SK-N-SH treated with all-trans-retinoic acid at 6 μM for 48 hours (cell line): ENCODE measurements at regions not wholly inside any gene's neighbourhood (a gene's known extent, or its start where the extent isn't known, plus 50 kb on each side); places are given as distances from the start of the nearest gene placed in this dataset.
"Not testable (repeated sequence)": the region's sequence is repeated elsewhere in the genome, so short reads cannot be mapped to it uniquely, and the experiment has no call there.

Source experiments
- ATAC-seq: fragments of 200-7000 bp; cut with Tn5 transposase; 3 replicates; pipeline ENCODE4 v1.9.1; 2020; ENCODE audit warnings: mild to moderate bottlenecking, moderate library complexity
- ARNTL ChIP-seq: fragments of 450-650 bp; formaldehyde crosslinking; IDR thresholded peaks from 2 replicates; pipeline ENCODE4 v1.5.0; 2020; ENCODE audit warnings: low read depth, mild to moderate bottlenecking, moderate library complexity, borderline replicate concordance
- BACH2 ChIP-seq: fragments of 250-450 bp; sonication (Bioruptor Pico); IDR thresholded peaks from 2 replicates; pipeline ENCODE4 v1.9.0; 2021; ENCODE audit warnings: mild to moderate bottlenecking, borderline replicate concordance
- ESRRG ChIP-seq: fragments of 250-450 bp; sonication (Bioruptor Pico); IDR thresholded peaks from 2 replicates; pipeline ENCODE4 v1.6.1; 2021; ENCODE audit warnings: mild to moderate bottlenecking
- GLIS3 ChIP-seq: fragments of 250-450 bp; sonication (Bioruptor Pico); IDR thresholded peaks from 2 replicates; pipeline ENCODE4 v1.5.0; 2020; ENCODE audit warnings: mild to moderate bottlenecking, moderate library complexity
- ISL1 ChIP-seq: fragments of 250-450 bp; sonication (Bioruptor Pico); IDR thresholded peaks from 2 replicates; pipeline ENCODE4 v2.1.2; 2022; ENCODE audit warnings: mild to moderate bottlenecking, moderate library complexity
- OSR1 ChIP-seq: fragments of 250-450 bp; sonication (Bioruptor Pico); IDR thresholded peaks from 2 replicates; pipeline ENCODE4 v1.8.0; 2022; ENCODE audit warnings: moderate library complexity, mild to moderate bottlenecking, inconsistent platforms
- PPARA ChIP-seq: fragments of 250-450 bp; sonication (Bioruptor Pico); IDR thresholded peaks from 2 replicates; pipeline ENCODE4 v1.5.0; 2020; ENCODE audit warnings: mild to moderate bottlenecking, borderline replicate concordance
- RARB ChIP-seq: fragments of 250-450 bp; sonication (Bioruptor Pico); IDR thresholded peaks from 2 replicates; pipeline ENCODE4 v1.8.0; 2021; ENCODE audit warnings: mild to moderate bottlenecking, moderate library complexity
- SNAI2 ChIP-seq: fragments of 250-450 bp; sonication (Bioruptor Pico); IDR thresholded peaks from 2 replicates; pipeline ENCODE4 v1.5.0; 2020; ENCODE audit warnings: mild to moderate bottlenecking, moderate library complexity
- TOX ChIP-seq: fragments of 250-450 bp; sonication (Bioruptor Pico); IDR thresholded peaks from 2 replicates; pipeline ENCODE4 v1.8.0; 2021; ENCODE audit warnings: mild to moderate bottlenecking, moderate library complexity, borderline replicate concordance
- ZC3H10 ChIP-seq: fragments of 250-450 bp; sonication (Bioruptor Pico); IDR thresholded peaks from 2 replicates; pipeline ENCODE4 v1.5.1; 2021; ENCODE audit warnings: mild to moderate bottlenecking, moderate library complexity
- ZFP3 ChIP-seq: fragments of 250-450 bp; sonication (Bioruptor Pico); IDR thresholded peaks from 2 replicates; pipeline ENCODE4 v1.5.0; 2020; ENCODE audit warnings: mild to moderate bottlenecking, moderate library complexity
- ZFP30 ChIP-seq: fragments of 450-650 bp; formaldehyde crosslinking; IDR thresholded peaks from 2 replicates; pipeline ENCODE4 v1.5.0; 2022; ENCODE audit warnings: mild to moderate bottlenecking, moderate library complexity
- ZNF565 ChIP-seq: fragments of 450-650 bp; formaldehyde crosslinking; conservative IDR thresholded peaks from 2 replicates; pipeline ENCODE4 v1.5.0; 2020; ENCODE audit warnings: low read depth, mild to moderate bottlenecking, moderate library complexity
- ZNF70 ChIP-seq: fragments of 450-650 bp; formaldehyde crosslinking; IDR thresholded peaks from 2 replicates; pipeline ENCODE4 v1.5.0; 2020; ENCODE audit warnings: mild to moderate bottlenecking, moderate library complexity
- ZNF8 ChIP-seq: fragments of 450-650 bp; formaldehyde crosslinking; IDR thresholded peaks from 2 replicates; pipeline ENCODE4 v1.5.0; 2020; ENCODE audit warnings: mild to moderate bottlenecking, moderate library complexity
- TF ChIP-seq, protein P1 (sequence below): fragments of 250-450 bp; sonication (Bioruptor Pico); IDR thresholded peaks from 2 replicates; pipeline ENCODE4 v1.5.1; 2020; ENCODE audit warnings: low read depth, mild to moderate bottlenecking, moderate library complexity
- TF ChIP-seq, protein P2 (sequence below): fragments of 250-450 bp; sonication (Bioruptor Pico); IDR thresholded peaks from 2 replicates; pipeline ENCODE4 v1.5.1; 2021; ENCODE audit warnings: mild to moderate bottlenecking, moderate library complexity
- TF ChIP-seq, protein P3 (sequence below): fragments of 250-450 bp; sonication (Bioruptor Pico); IDR thresholded peaks from 2 replicates; pipeline ENCODE4 v1.8.0; 2021; ENCODE audit warnings: low read depth, mild to moderate bottlenecking, moderate library complexity, borderline replicate concordance

DNA sequence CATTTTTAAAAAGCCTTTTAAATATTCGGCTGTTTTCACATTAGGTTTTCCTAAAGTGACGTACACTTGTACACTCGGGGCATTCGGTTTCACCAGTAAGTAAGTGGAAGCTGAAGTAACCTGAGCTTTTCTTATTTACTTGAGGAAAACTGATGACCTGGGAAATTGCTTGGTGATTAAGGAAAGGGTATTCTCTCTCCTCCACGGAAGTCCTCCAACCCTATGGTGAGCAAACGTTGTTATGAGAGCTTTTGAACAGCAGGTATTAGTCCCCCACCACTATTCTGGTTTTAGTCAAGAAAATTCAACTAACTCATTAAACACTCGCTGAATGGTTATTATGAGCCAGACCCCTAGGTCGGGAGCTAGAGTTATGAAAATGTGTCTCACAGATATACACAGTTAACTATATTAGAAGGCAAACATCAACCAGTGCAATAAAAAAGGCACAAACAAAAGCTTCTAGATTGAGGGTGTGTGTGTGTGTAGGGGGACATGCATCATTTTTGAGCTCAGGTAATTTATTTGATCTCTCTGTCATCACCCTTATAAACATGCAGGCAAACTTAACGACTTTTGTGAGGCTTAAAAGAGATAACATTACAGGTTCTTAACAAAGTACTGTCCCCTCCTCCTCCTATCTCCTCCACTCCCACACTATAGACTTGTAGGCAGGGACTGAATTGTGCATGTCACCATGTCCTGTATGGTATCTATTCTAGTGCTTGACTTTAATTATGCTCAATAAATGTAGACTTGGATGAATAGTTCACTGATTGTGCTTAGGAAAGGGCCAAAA is 143.3 kb upstream of the MB21D2 start:
- no peak for TF ChIP-seq ZFP30
- no peak for TF ChIP-seq BACH2 (CRISPR knock-in tag)
- no peak for TF ChIP-seq TOX
- TF ChIP-seq ZNF565: no peak
- TF ChIP-seq GLIS3 (CRISPR knock-in tag): no peak
- no peak for TF ChIP-seq RARB (CRISPR knock-in tag)
- TF ChIP-seq ZFP3: no peak
- no peak for TF ChIP-seq ZNF70 (CRISPR knock-in tag)
- no peak for TF ChIP-seq SNAI2 (CRISPR knock-in tag)
- no peak for TF ChIP-seq ISL1 (CRISPR knock-in tag)
- TF ChIP-seq ESRRG: no peak
- TF ChIP-seq, protein P1, sequence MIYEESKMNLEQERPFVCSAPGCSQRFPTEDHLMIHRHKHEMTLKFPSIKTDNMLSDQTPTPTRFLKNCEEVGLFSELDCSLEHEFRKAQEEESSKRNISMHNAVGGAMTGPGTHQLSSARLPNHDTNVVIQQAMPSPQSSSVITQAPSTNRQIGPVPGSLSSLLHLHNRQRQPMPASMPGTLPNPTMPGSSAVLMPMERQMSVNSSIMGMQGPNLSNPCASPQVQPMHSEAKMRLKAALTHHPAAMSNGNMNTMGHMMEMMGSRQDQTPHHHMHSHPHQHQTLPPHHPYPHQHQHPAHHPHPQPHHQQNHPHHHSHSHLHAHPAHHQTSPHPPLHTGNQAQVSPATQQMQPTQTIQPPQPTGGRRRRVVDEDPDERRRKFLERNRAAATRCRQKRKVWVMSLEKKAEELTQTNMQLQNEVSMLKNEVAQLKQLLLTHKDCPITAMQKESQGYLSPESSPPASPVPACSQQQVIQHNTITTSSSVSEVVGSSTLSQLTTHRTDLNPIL (CRISPR knock-in tag): no peak
- TF ChIP-seq ZC3H10 (CRISPR knock-in tag): no peak
- no peak for TF ChIP-seq ZNF8 (CRISPR knock-in tag)
- no peak for ATAC-seq

DNA sequence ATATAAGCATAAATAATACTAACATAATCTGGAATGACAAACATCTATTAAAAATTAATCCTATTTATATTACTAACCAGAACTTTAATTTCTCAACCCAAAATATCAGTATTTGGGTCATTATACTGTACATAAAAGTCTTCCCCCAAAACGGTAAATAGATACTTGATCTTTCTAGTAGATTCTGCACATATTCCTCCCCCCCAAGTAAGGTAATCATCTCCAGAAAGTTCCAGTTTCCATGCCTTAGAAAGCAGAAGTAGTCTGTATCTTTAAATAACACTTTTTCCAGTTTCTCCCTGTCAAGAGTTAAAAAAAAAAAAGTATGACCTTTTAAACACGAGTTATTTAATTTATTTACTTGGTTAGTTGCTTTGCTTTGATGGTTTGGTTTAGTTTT is 150.7 kb upstream of the MB21D2 start:
- ATAC-seq: no peak
- TF ChIP-seq RARB (CRISPR knock-in tag) (no peak), ZFP3 (no peak), BACH2 (CRISPR knock-in tag) (no peak)
- TF ChIP-seq, protein P2, sequence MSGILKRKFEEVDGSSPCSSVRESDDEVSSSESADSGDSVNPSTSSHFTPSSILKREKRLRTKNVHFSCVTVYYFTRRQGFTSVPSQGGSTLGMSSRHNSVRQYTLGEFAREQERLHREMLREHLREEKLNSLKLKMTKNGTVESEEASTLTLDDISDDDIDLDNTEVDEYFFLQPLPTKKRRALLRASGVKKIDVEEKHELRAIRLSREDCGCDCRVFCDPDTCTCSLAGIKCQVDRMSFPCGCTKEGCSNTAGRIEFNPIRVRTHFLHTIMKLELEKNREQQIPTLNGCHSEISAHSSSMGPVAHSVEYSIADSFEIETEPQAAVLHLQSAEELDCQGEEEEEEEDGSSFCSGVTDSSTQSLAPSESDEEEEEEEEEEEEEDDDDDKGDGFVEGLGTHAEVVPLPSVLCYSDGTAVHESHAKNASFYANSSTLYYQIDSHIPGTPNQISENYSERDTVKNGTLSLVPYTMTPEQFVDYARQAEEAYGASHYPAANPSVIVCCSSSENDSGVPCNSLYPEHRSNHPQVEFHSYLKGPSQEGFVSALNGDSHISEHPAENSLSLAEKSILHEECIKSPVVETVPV (CRISPR knock-in tag): no peak

DNA sequence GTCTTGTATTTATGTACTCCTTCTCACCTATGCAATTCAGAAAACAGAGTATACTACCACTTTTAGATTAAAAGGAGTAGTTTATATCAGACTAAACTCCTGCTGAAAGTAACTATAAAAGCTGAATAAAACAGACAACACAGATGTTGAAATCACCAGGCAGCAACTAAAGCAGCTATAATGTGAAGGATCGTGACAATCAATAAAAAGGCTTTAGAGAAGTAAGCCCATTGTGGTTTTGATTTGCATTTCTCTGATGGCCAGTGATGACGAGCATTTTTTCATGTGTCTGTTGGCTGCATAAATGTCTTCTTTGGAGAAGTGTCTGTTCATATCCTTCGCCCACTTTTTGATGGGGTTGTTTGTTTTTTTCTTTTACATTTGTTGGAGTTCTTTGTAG is 152.1 kb upstream of the MB21D2 start:
- ATAC-seq: not testable (repeated sequence)

DNA sequence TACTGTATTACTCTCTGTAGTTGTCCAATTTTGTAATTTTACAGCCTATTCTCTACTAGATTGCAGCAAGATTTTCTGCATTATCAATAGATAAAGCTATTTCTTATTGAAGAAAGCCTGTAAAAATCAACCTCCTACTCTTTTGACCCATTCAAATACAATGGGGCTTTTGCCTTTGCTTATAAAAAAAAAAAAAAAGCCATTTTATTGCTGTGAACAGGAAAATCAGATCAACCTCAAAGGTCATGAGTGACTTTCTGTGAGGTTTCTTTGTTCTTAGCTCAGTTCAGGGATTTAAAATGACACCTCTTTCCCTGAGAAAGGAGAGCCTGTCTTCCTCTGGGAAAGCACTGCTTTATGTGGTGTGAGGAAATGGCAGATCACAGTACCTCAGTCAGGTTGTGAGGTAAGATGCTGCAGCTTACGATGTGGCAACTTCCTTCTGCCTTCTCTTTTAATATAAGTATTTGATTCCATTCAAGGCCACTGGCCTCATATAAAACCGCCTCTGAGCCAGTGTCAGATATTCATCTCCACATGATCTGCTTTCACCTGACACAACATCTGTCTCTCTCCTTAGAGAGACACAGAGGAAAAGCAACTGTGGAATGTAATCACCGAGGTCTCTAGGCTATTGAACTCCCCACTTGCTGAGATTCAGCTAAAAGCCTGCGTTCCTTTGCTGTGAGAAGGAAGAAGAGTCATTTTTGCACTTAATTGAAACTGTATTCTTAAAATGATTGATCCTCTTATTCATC is 161.5 kb upstream of the MB21D2 start:
- TF ChIP-seq, protein P2 (CRISPR knock-in tag): no peak
- TF ChIP-seq ZNF70 (CRISPR knock-in tag): no peak
- no peak for TF ChIP-seq BACH2 (CRISPR knock-in tag)
- no peak for TF ChIP-seq ZFP30
- no peak for TF ChIP-seq TOX
- no peak for TF ChIP-seq ZFP3
- no peak for TF ChIP-seq PPARA (CRISPR knock-in tag)
- TF ChIP-seq GLIS3 (CRISPR knock-in tag): no peak
- TF ChIP-seq ARNTL: no peak
- TF ChIP-seq, protein P3, sequence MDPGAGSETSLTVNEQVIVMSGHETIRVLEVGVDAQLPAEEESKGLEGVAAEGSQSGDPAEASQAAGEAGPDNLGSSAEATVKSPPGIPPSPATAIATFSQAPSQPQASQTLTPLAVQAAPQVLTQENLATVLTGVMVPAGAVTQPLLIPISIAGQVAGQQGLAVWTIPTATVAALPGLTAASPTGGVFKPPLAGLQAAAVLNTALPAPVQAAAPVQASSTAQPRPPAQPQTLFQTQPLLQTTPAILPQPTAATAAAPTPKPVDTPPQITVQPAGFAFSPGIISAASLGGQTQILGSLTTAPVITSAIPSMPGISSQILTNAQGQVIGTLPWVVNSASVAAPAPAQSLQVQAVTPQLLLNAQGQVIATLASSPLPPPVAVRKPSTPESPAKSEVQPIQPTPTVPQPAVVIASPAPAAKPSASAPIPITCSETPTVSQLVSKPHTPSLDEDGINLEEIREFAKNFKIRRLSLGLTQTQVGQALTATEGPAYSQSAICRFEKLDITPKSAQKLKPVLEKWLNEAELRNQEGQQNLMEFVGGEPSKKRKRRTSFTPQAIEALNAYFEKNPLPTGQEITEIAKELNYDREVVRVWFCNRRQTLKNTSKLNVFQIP: no peak
- TF ChIP-seq ZNF565: no peak
- TF ChIP-seq OSR1: no peak
- TF ChIP-seq, protein P1 (CRISPR knock-in tag): no peak
- TF ChIP-seq ISL1 (CRISPR knock-in tag): no peak
- TF ChIP-seq, all 23 proteins: peak for 0
- no peak for ATAC-seq
